GM21619 (cell line): ENCODE measurements at regions not wholly inside any gene's neighbourhood (a gene's known extent, or its start where the extent isn't known, plus 50 kb on each side); places are given as distances from the start of the nearest gene placed in this dataset.
"Not testable (repeated sequence)": the region's sequence is repeated elsewhere in the genome, so short reads cannot be mapped to it uniquely, and the experiment has no call there.

ENCODE experiments used
- ATAC-seq: cut with Tn5 transposase; IDR thresholded peaks from one replicate; pipeline ENCODE4 v1.9.1; 2021; ENCODE audit not compliant: unreplicated experiment

GRCh38 chr20:53652859-53653517 is 59.3 kb upstream of the ZNF217 start:
- ATAC-seq: no peak

GRCh38 chr20:53652090-53652858 is 58.6 kb upstream of the ZNF217 start:
- peak; percentile 75 for ATAC-seq

GRCh38 chr20:53649493-53649892 is 55.9 kb upstream of the ZNF217 start:
- ATAC-seq: not testable (repeated sequence)

GRCh38 chr20:53647286-53647821 is 53.7 kb upstream of the ZNF217 start:
- ATAC-seq: no peak

GRCh38 chr20:53646550-53646949 is 52.9 kb upstream of the ZNF217 start:
- ATAC-seq: no peak

GRCh38 chr20:53645582-53645897 is 51.9 kb upstream of the ZNF217 start:
- ATAC-seq: no peak

- not testable (repeated sequence) for ATAC-seq
Measured at GRCh38 chr20:53644108-53644507, 50.5 kb upstream of the ZNF217 start.
